HG02623 (cell line): ENCODE measurements at regions not wholly inside any gene's neighbourhood (a gene's known extent, or its start where the extent isn't known, plus 50 kb on each side); places are given as distances from the start of the nearest gene placed in this dataset.

ENCODE experiments used
- ATAC-seq: cut with Tn5 transposase; IDR thresholded peaks from one replicate; pipeline ENCODE4 v1.9.1; 2021; ENCODE audit warnings: moderate library complexity; ENCODE audit not compliant: unreplicated experiment

DNA sequence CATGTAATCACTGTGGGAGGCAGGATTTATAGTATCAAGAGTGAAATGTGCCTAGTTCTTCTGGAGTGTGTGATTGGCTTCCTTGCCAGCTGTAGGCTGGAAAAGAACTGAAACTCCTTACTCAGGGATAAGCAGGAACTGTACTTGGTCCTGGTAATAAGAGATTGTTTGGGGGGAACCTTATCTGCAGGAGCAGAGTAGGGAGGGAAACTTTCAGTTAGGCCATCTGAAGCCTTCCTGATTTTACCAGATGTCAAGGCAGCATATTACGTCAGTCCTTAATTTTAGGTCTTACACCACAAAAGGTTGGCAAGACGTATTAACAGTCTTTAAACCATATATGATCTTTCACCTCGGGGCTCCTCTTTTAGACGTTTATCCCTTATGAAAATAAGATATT is 231.5 kb upstream of the FMR1 start:
- ATAC-seq = no peak

DNA sequence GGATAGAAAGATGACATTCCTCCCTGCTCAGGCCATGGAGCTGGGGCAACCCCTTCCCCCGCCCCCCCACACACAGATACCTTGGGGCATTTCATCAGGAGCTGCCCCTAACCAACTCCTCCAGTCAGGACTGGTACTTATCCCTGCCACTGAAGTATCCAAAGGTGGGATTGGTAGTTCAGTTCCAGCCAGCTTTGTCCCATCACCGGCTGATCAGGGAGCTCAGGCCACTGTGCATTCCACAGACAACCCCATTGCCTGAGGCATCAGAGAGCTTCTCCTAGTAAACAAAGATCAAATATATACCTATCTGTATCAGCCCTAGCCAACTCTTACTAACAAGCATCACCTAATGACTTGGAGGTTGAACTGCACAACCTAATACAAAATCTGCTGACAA is 218.2 kb upstream of the FMR1 start:
- no peak for ATAC-seq

DNA sequence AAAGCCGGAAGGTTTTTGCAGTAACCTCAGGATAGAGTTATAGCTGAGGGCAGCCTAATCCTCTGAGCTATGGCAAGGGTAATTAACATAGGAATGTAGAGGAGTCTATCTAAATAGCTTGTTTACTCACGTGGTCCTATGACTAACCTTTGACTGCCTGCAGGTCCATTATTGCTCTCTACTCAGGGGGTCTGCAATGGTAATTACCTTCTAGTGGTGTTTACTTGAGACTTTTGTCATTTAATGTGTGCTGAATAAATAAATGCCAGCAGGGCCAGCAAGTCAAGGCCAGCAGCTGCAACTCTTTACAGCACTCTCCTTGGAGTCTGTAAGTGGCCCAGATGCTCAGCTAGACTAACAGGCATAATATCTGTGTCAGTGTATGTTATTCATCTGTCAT is 212.7 kb upstream of the FMR1 start:
- ATAC-seq = no peak

DNA sequence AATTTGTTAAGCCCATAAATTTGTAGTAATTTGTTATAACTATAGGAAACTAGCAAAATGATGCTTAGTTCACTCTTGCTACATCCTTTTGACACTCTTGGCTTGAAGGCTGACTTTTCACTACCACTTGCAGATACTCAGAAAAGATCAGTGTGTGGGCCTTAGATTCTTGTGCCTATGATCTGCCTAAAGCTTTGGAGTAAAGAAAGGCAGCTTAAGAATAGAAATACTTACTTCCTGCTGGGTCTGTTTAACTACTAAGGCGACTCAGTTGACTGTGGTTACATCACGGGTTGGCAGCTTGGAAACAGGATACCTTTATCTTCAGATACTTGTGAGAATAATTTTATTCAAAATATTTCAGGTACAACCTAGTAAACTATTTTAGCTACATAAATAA is 201.4 kb upstream of the FMR1 start:
- ATAC-seq = no peak

DNA sequence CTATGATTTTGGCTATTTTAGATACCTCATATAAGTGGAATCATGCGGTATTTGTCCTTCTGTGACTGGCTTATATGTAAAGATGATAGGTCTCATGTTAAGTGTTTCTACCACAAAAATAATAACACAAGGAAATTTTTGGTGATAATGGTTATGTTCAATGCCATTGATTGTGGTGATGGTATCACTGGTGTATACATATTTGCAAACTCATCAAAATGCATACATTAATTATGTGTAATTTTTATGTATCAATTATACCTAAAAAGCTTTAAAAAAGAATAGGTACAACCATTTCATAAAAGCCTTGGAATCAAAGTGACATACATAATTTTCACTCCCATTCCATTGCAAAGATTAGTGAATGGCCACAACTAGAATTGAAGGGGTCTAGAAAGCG is 178.3 kb upstream of the FMR1 start:
- no peak for ATAC-seq

DNA sequence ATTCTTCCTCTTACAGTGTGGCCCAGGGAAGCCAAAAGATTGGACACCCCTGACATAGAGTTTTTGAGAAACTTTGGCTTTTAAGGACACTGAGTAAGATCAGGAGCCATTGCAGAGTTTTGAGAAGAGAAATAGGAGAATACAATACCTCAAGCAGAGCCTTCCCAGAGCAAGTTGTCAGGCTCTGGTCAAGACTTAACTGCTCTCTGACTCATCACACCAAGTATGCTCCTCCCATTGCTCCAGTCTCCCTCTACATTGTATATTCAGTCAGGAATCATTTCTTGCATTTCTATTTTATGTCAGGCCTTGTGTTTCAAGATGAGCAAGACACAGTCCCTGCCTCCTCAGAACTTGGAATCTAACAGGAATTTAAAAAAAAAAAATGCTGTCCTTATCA is 176.4 kb upstream of the FMR1 start:
- ATAC-seq = no peak

DNA sequence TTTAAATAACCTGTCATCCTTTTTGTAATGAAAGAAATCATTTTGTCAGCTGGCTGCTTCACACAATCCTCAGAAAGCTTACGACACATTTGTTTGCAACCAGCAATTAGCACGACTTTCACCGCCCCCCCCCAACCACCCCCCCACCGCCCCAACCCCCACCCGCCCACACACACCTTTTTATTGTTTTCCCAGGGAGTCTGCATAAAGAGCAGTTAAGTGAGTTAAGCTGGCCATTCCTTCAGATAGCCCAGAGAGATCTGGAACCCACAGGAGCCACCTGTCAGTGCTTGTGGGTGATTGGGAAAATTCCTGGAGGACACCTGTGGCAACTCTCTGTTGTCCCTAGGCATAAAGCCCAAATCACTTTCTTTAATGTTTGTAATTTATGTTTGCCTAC is 175.7 kb upstream of the FMR1 start:
- no peak for ATAC-seq

DNA sequence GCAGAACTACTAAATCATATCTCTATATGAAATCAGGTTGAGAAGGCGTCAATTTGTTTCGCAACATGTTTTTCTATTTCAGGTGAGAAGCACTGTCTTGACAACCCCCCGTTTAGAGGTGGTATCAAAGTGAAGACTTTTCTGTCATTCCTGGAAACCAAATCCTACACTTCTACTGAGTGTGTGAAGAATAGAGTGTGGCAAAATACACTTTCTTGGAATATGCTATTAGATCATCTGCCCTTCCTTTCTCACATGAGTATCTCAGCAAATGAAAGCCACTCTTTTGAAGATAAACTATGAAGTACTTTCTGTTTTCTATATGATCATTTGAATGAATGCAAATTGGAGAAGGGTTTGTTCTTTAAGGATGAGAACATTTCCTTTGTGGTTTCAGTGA is 174.0 kb upstream of the FMR1 start:
- no peak for ATAC-seq

DNA sequence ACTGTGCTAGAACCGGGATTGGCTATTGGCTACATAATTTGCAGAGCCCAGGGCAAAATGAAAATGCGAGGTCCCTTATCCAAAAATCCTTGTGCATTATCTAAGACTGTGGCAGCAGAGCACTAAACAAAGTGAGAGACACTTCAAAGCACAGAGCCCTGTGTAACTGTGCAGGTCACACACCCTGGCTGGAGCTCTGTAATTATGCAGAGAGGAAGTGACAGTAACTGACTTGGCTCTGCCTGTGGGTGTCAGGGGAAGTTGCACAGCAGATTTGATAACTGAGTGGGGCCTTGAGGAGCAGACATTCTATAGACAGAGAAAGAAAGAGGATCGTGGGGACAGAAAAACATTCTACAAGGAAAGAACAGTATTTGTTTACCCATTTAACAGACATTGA is 173.5 kb upstream of the FMR1 start:
- no peak for ATAC-seq

DNA sequence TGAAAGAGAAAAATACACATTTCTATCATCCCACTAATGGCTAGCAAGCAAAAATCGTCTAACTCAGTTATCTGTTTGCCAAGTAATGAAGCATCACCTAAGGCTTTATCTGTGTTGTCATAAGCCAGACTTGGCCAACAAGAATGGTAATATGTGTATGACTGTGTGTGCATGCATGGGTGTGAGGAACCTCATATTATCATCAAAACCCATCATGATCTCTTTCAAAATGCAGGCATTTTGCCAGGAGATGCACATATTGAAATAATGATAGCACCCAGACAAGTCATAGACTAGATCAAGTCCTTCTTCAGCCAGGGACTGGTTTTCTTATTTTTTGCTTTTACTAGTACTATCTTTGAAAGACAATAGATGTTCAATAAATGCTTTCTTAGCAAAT is 172.5 kb upstream of the FMR1 start:
- ATAC-seq = no peak

DNA sequence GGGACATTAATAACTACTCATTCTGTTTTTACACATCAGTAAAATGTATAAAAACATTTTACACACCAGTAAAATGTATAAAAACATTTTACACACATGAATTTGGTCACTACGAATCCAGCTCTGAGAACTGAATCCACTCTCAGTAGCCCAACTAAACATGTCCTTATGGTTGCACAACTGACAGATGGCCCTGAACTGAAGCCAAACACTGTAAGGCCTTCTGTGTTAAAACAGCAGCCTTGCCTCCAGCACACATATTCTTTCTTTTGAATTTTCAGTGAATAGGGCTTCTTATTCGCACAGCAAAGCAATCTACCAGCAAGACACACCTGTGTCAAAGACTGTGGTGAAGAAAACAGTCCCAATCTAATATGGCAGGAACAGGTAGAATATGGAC is 169.9 kb upstream of the FMR1 start:
- no peak for ATAC-seq

DNA sequence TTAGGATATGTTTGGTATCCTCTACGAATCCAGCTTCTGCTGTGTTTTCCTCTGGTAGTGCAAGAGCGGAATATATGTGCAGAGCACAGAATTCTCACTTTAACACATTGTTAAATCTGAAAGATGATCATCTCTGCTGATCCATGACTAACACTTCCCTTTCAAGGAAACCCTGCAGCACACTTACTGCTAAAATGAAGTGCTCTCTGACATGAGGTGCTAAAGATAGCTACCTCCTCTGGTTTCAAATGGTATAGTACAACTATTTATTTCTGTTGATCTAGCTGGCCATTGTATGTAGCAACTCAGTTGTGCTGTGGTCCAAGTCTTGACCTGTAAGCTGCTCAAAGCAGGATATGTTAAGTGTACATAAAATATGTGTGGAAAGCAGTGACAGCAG is 162.4 kb upstream of the FMR1 start:
- ATAC-seq = no peak

DNA sequence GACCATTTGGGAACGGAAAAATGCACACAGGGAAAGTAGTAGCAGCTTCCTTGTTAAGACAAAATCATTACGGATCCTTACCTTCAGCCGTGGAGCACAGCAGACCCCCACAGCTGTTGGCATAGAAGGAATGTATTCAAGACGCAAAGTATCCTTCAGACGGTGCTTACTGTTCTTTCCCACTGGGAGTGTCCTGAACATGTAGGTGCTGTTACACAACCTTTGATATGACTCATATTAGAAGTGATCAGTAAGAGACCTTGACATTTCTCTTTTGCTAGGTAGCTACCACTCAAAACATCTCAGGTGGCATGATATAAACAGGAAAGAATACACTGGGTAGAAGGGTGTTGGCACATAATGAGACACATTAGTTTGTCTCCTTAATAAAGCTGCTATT is 154.0 kb upstream of the FMR1 start:
- no peak for ATAC-seq

DNA sequence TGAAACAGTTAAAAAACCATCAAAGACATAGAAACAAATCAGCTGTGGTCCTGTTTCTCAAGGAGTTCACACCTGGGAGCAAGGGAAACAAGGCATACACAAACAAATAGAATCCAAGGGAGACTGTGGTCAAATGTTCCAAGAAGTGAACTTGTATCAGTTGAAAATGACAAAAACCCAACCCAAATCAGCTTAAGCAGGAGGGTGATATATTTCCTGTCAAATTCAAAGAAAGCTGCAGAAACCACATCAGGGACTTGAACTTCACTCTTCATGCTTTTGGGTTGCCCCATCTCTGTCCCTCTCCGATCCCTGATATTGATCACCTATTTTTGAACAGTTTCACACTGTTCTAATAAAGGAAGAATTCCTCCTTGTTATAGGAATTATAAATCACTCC is 148.6 kb upstream of the FMR1 start:
- ATAC-seq = no peak

DNA sequence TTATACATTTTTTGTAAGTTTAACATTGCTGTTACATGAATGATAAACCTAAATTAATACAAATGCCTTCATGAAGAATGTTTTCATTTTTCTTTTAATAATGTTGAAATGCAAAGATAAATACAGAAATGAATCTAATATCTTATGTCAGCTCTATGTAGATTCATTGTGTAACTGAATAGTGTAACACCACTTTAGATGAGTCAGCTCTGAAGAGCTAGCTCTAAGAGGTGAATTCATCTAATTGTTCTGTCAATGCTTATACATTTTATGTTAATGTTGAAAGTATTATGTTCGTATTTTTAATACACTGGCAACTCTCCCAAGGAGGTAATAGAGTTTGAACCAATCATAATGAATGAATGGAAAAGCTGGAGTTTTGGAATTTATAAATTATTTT is 146.9 kb upstream of the FMR1 start:
- no peak for ATAC-seq

DNA sequence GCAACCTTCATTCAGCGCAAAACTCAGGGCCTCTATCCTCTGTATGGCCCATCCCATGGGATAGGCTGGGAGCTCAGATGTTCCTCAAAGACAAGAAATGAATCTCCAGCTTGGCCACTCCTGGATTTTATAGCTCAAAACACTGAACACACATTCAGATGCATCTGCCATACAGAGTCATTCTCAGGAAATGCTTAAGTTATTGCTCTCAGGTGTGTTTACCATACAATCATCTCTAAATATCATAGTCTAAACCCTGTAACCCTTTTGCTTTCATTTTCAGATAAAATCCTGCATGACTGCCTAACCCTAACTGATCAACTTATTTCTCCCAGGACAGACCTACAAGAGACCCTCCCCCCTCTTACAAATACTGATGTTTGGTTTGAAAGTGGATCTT is 140.9 kb upstream of the FMR1 start:
- no peak for ATAC-seq

DNA sequence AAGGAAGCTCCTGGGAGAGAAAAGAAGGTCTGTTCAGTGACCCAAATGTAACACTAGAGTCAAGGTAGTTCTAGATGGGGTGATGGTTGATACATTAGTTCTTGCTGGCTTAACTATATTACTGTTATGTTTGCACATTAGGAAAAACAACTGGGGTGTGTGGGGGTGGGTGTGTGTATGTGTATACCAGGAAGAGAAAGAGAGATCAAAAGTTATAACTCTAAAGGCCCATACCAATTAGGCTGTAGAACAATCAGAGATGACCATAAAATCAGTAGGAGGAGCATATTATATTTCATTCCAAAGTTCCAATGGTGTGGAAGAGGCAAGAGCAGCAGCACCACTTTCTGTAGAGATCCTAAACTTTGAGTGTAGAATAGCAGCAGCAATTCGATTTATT is 134.7 kb upstream of the FMR1 start:
- no peak for ATAC-seq

DNA sequence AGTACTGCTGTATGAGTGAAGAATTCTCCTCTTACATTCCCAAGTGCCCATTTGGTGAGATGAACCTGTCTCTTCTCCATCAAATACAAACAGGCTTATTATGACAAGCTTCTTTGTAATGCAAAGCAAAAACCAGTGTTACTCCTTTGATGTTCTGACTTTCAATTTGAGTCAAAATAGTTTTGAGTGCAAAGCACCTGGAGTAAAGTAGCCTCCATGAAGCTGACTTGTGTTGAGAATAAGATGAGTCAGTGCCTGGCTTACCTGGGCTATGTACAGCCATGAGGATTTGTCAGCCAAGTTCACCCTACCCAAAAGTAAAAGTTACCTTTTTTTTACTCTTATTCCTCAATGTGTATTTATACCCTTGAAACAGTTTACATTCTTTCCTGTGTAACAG is 132.5 kb upstream of the FMR1 start:
- no peak for ATAC-seq

DNA sequence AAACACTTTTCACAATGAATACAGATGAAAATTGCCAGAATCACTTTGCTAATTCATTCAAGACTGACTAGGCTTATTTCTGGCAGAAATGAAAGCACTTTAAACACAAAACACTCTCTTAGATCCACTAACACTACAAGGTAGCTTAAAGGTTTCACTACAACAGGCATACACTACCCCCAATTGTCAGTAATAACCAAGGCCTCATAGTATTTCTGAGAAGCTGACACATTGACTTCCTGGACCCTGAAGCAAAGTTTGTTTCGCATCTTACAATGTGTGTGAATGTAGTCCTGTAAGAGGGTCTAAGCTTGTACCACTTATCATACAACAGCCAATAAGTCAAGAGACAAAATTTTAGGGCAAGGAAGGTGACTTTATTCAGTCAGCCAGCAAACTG is 129.9 kb upstream of the FMR1 start:
- no peak for ATAC-seq

DNA sequence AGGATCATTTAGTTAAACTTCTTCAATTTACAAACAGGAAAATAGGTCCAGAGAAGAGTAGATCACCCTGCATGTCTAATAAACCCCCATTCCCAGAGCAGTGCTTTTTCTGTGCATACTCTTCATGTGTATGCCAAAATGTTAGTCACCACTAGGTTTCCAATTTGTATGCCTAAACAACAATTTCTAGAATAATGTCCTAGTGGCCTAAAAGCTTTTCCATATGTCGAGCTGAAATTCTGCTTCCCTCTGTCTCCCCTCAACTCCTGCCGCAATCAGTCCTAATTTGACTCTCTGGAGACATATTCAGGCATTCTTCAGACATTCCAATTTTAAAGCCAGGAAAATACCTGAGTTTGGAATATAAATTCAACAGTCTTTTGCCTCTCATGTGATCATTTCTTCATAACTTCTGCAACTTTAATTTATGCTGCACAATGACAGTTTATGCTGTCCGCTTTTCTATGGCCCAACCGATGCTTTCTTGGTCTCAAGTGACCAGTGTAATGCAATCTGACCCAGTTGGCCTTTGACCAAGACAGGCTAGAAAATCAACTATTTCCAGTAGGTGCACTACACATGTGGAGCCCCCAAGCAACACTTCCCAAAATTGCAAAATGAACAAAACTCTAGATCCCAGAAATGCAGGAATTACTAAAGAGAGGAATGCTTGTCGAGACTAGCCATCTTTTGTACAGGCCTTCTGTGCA is 122.9 kb upstream of the FMR1 start:
- no peak for ATAC-seq

DNA sequence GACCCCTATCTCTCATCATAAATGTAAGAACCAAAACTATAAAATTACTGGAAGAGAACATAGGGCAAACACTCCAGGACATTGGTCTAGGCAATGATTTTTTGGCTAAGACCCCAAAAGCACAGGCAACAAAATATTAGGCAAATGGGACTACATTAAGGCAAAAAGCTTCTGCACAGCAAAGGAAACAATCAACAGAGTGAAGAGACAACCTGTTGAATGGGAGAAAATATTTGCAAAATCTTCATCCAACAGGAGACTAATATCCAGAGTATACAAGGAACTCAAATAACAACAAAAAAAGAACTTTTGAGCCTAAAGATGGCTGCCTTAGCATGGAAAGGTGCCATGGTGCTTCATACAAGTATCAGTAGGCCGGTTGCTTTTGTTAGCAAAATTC is 111.1 kb upstream of the FMR1 start:
- no peak for ATAC-seq

DNA sequence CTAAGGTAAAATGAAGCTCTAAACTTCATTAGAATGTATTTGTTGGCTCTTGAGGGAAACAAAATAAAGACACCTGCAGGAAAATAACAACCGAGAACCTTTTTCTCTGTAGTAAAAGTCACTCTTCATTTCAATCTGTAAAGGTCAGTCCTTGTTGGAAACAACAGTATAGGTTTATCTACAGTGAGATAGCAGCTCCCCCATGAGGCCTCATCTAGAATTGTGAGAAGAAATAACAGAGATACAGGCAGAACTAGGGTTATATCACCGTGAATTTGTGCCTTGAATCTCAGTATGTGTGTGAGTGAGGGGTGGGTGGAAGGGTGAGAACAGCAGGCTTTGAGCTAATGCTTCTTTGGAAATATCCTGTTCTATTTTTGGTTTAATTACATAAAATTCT is 107.8 kb upstream of the FMR1 start:
- no peak for ATAC-seq

DNA sequence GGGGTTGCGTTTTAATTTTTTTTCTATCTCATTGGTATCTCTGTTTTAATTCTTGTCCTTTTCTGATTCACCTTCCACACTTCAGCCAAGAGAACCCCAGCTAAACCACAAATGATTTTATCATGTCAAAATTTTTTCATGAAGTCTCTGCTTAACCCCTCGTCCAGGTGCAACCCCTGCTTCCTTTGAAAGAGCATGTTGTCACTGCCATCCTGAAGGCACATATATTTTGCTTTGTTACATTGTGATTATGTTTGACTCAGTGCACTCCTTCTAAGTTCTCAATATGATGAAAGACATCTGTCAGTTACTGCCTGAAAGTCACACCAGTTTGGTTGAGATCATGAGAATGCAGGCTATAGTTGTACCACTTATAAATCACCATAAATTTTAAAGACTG is 99.9 kb upstream of the FMR1 start:
- no peak for ATAC-seq

DNA sequence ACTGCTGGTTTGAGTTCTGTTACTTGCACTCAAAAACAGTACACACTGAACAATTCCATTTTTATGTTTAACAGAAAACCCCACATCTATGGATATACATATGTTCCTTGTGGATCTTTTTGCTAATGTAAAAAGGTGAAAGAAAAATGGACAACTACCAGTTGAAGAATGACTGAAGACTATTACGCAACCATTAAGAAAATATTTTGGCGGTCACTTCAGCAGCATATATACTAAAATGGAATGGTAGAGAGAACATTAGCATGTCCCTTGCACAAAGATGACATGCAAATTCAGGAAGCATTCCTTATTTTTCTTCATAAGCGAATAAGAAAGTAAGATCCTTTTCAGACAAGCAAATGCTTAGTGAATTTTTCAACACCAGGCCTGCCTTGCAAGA is 84.6 kb upstream of the FMR1 start:
- no peak for ATAC-seq
